Endothelial cell of umbilical vein (primary cell): ENCODE measurements at regions not wholly inside any gene's neighbourhood (a gene's known extent, or its start where the extent isn't known, plus 50 kb on each side); places are given as distances from the start of the nearest gene placed in this dataset.

Experiments used
- BruUV-seq: library from RNA; stranded (reverse); fragments of 400-500 nt; replicated peaks from 2 replicates; lab custom pipeline; 2021; lab: Mats Ljungman, UMichigan
- CTCF ChIA-PET: fragments of 300-600, 350-600 bp; sonication (Branson Sonifier 250); formaldehyde crosslinking; loops from one replicate; lab custom pipeline; 2021; ENCODE audit warnings: antibody characterized with exemption, inconsistent platforms; lab: Charles Lee
- POLR2A ChIA-PET: fragments of 300-600, 350-600 bp; sonication (Branson Sonifier 250); formaldehyde crosslinking; loops from one replicate; lab custom pipeline; 2021; ENCODE audit warnings: antibody characterized with exemption, inconsistent platforms; lab: Charles Lee
- DNase-seq: peaks from one replicate; pipeline ENCODE4 v3.0.0-alpha.2; 2011; ENCODE audit warnings: low read depth, low spot score
- FAIRE-seq: peaks from 2 replicates; lab custom pipeline; 2011; peaks lifted over from hg19 to GRCh38; lab: Jason Lieb, UNC
- H2AFZ ChIP-seq: 2 replicates; pipeline ENCODE4 v1.6.0; 2012; ENCODE audit warnings: low read depth, low read length, control low read depth, inconsistent platforms
- H3K27ac ChIP-seq: 2 replicates; pipeline ENCODE4 v1.5.1; 2011; ENCODE audit warnings: low read depth, mild to moderate bottlenecking, control low read depth, low read length, moderate library complexity; ENCODE audit not compliant: insufficient read depth
- H3K27me3 ChIP-seq, 2 experiments: 2 replicates each; pipeline versions ENCODE4 v1.6.0 to v1.6.1; 2011; ENCODE audit warnings: low read length in 2 of 2, mixed read lengths in 1 of 2; ENCODE audit not compliant: control insufficient read depth in 2 of 2, insufficient read depth in 2 of 2
- H3K36me3 ChIP-seq, 2 experiments: 2 replicates in 1 of 2; 3 replicates in 1 of 2; pipeline ENCODE4 v1.5.1; 2011; ENCODE audit warnings: low read length in 2 of 2, mild to moderate bottlenecking in 1 of 2, moderate library complexity in 1 of 2; ENCODE audit not compliant: control insufficient read depth in 2 of 2, insufficient read depth in 2 of 2; ENCODE audit errors: extremely low read depth in 1 of 2
- H3K4me1 ChIP-seq: 3 replicates; pipeline ENCODE4 v1.5.1; 2011; ENCODE audit warnings: mild to moderate bottlenecking, low read length; ENCODE audit not compliant: control insufficient read depth, insufficient read depth; ENCODE audit errors: extremely low read depth
- H3K4me2 ChIP-seq: 2 replicates; pipeline ENCODE4 v1.6.1; 2011; ENCODE audit warnings: low read length, control low read depth, mixed read lengths; ENCODE audit not compliant: insufficient read depth
- H3K4me3 ChIP-seq, 3 experiments: fragments of 200-600 bp in 1 of 3; sonication (generic), shearing (Covaris generic) in 1 of 3; replicated peaks in 1 of 3; 2 replicates each; pipeline ENCODE4 v1.5.1; 2011 to 2016; ENCODE audit warnings: control low read depth in 3 of 3, low read length in 3 of 3, mild to moderate bottlenecking in 2 of 3, inconsistent platforms in 1 of 3, low read depth in 1 of 3, moderate library complexity in 1 of 3; ENCODE audit not compliant: insufficient read depth in 1 of 3
- H3K79me2 ChIP-seq: 2 replicates; pipeline ENCODE4 v1.6.0; 2012; ENCODE audit warnings: low read length, inconsistent platforms; ENCODE audit not compliant: control insufficient read depth, insufficient read depth
- H3K9ac ChIP-seq: replicated peaks from 2 replicates; pipeline ENCODE3; 2011; ENCODE audit warnings: low read length, control low read depth; ENCODE audit not compliant: insufficient read depth; ENCODE audit errors: extremely low read depth
- H3K9me1 ChIP-seq: replicated peaks from 3 replicates; pipeline ENCODE4 v1.6.0; 2011; ENCODE audit warnings: mild to moderate bottlenecking, low read length; ENCODE audit not compliant: control insufficient read depth, insufficient read depth; ENCODE audit errors: extremely low read depth
- H3K9me3 ChIP-seq: replicated peaks from 2 replicates; pipeline ENCODE4 v1.5.1; 2012; ENCODE audit warnings: low read length, inconsistent platforms; ENCODE audit not compliant: control insufficient read depth, insufficient read depth
- H4K20me1 ChIP-seq: replicated peaks from 2 replicates; pipeline ENCODE3; 2011; ENCODE audit warnings: mild to moderate bottlenecking, low read length; ENCODE audit not compliant: control insufficient read depth, insufficient read depth; ENCODE audit errors: extremely low read depth
- EZH2 ChIP-seq: IDR thresholded peaks from 2 replicates; pipeline ENCODE4 v1.6.1; 2012; ENCODE audit warnings: borderline replicate concordance, low read depth, mild to moderate bottlenecking, moderate library complexity, low read length, inconsistent platforms; ENCODE audit not compliant: severe bottlenecking
- FOS ChIP-seq: IDR thresholded peaks from 2 replicates; pipeline ENCODE4 v1.6.1; 2011; ENCODE audit warnings: mild to moderate bottlenecking, low read length, moderate library complexity, borderline replicate concordance; ENCODE audit not compliant: insufficient read depth
- GATA2 ChIP-seq: IDR thresholded peaks from 2 replicates; pipeline ENCODE4 v1.7.0; 2011; ENCODE audit warnings: low read depth, mild to moderate bottlenecking, moderate library complexity, mixed read lengths, low read length; ENCODE audit not compliant: insufficient read length, insufficient read depth
- JUN ChIP-seq: IDR thresholded peaks from 2 replicates; pipeline ENCODE4 v1.6.1; 2011; ENCODE audit warnings: borderline replicate concordance, low read depth; ENCODE audit not compliant: insufficient read length, insufficient read depth
- MYC ChIP-seq: IDR thresholded peaks from one replicate; pipeline ENCODE4 v1.6.1; 2011; ENCODE audit warnings: mild to moderate bottlenecking, low read depth, low read length
- POLR2A ChIP-seq: IDR thresholded peaks from 2 replicates; pipeline ENCODE4 v1.6.1; 2012; ENCODE audit warnings: low read depth, mild to moderate bottlenecking, control low read depth, low read length
- POLR2AphosphoS5 ChIP-seq: IDR thresholded peaks from 2 replicates; pipeline ENCODE4 v1.6.1; 2012; ENCODE audit warnings: low read depth, mild to moderate bottlenecking, control low read depth, low read length, moderate library complexity; ENCODE audit not compliant: insufficient read depth
- dilution Hi-C: fragments of 300-500 bp; cut with MboI; formaldehyde crosslinking; loops from one replicate; pipeline ENCODE4 v1.15.0; 2019; ENCODE audit warnings: low sequenced_read_pairs; ENCODE audit not compliant: extremely low pct_ligation_motif_present
- intact Hi-C: fragments of 100-400 bp; cut with micrococcal nuclease; formaldehyde crosslinking; loops from one replicate; pipeline ENCODE4 v1.10.0; 2022
- TF ChIP-seq, protein P1 (sequence below): IDR thresholded peaks from 2 replicates; pipeline ENCODE4 v1.6.1; 2011; ENCODE audit not compliant: insufficient read depth, insufficient read length
- TF ChIP-seq, protein P2 (sequence below), 2 donors: IDR thresholded peaks; 1 replicate in 1 of 2; 2 replicates in 1 of 2; pipeline ENCODE4 v1.5.1; 2011; ENCODE audit warnings: low read length in 2 of 2, mild to moderate bottlenecking in 2 of 2, moderate library complexity in 2 of 2, control low read depth in 1 of 2, inconsistent platforms in 1 of 2, low read depth in 1 of 2; ENCODE audit not compliant: insufficient read depth in 1 of 2; ENCODE audit errors: extremely low read depth in 1 of 2

DNA sequence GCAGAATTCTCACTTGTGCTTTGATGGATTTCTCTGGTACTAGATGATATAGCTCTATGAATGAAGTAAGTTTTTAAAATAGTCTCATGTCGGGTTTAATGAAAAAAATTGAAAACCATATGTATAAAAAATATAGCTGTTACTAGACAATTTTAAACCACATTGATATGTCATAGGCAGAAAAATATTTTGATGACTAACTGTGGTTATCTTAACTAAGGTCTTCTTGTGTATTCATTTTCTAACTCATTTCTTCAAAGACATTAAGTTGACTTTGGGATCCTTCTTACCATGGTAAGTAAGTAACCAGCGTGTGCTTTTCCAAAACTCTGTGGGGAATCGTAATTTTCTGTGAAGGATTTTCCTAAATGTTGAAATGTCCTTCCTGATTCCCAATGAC, 160.9 kb upstream of the COL3A1 start:
- no peaks in the 10 kb centered on the region for H4K20me1 ChIP-seq
- DNase-seq (no peak), FAIRE-seq (no peak)
- H3K27me3 ChIP-seq: no peaks in the 10 kb centered on the region
- H3K4me2 ChIP-seq: no peak overlapping the region
- no peak overlapping the region for H3K9ac ChIP-seq
- no peak overlapping the region for H3K4me3 ChIP-seq
- TF ChIP-seq JUN (no peak), FOS (no peak), GATA2 (no peak), EZH2 (no peak), MYC (no peak), POLR2AphosphoS5 (no peak), POLR2A (no peak)
- TF ChIP-seq, protein P1, sequence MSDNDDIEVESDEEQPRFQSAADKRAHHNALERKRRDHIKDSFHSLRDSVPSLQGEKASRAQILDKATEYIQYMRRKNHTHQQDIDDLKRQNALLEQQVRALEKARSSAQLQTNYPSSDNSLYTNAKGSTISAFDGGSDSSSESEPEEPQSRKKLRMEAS: no peak
- TF ChIP-seq, protein P2, sequence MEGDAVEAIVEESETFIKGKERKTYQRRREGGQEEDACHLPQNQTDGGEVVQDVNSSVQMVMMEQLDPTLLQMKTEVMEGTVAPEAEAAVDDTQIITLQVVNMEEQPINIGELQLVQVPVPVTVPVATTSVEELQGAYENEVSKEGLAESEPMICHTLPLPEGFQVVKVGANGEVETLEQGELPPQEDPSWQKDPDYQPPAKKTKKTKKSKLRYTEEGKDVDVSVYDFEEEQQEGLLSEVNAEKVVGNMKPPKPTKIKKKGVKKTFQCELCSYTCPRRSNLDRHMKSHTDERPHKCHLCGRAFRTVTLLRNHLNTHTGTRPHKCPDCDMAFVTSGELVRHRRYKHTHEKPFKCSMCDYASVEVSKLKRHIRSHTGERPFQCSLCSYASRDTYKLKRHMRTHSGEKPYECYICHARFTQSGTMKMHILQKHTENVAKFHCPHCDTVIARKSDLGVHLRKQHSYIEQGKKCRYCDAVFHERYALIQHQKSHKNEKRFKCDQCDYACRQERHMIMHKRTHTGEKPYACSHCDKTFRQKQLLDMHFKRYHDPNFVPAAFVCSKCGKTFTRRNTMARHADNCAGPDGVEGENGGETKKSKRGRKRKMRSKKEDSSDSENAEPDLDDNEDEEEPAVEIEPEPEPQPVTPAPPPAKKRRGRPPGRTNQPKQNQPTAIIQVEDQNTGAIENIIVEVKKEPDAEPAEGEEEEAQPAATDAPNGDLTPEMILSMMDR (IDR thresholded peaks at IDR 0.05; ENCODE audit: extremely low read depth in 1 of 2, insufficient read depth in 1 of 2, low read depth in 1 of 2, low read length in 2 of 2): no peak
- H3K36me3 ChIP-seq: no peaks in the 10 kb centered on the region
- intact Hi-C loops (no loop called here), dilution Hi-C loops (no loop called here)
- H3K9me1 ChIP-seq: no peaks in the 10 kb centered on the region
- POLR2A ChIA-PET: no interaction called here
- no peaks in the 10 kb centered on the region for H3K79me2 ChIP-seq
- H3K4me1 ChIP-seq: no peaks in the 10 kb centered on the region
- CTCF ChIA-PET: no interaction called here
- H2AFZ ChIP-seq: no peak overlapping the region
- H3K27ac ChIP-seq: no peak overlapping the region
- H3K9me3 ChIP-seq: no peaks in the 10 kb centered on the region
- BruUV-seq: no TSS peak
